Stimulated activated CD4-positive, alpha-beta T cell treated with anti-CD3 and anti-CD28 coated beads, Interleukin-4, amount 100 ng/mL, for 4 hours (primary cell): ENCODE measurements at regions not wholly inside any gene's neighbourhood (a gene's known extent, or its start where the extent isn't known, plus 50 kb on each side); places are given as distances from the start of the nearest gene placed in this dataset.

Source experiments
- DNase-seq, 2 experiments: peaks; one replicate each; pipeline ENCODE4 v3.0.0-alpha.2; 2020

DNA sequence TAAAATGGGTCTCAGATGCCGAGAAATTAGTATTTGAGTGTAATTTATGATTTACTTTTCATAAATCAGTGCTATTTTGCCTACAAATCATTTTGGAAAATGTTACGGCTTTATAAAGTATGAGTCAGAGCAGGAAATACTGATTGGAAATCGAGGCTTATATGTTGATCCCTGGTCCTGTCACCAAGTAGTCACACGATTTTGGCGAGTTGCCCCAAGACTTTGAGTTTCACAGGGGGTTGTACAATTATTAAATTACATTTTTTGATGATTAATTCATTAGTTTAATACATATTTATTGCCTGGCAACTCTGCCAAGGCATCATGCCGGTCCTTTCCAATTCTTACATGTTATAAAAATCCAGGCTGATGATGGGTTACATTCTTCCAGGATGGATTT lies 443.9 kb upstream of the KLF4 start:
- no peak for DNase-seq

DNA sequence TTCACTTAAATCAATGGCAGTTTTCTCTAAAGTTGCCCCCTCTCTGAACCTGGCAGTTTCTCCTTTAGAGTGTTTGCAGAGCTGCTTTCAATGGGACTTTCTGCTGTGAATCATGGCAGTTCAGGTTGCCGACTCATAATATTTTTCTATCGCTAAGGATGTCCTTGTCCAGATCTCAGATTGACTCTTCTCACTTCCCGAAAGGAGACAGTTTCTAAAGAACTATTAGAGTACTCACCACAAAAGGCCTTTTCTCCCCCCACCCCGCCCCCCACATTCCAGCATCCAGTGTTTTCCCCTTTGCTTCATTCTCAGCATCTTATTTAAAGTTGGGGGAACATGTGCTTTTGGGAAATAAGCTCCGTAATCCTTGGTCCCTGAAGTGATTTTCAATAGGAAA lies 443.5 kb upstream of the KLF4 start:
- no peak for DNase-seq

- no peak for DNase-seq
These were observed 443.0 kb upstream of the KLF4 start for GRCh38 chr9:107932601-107933000.

DNA sequence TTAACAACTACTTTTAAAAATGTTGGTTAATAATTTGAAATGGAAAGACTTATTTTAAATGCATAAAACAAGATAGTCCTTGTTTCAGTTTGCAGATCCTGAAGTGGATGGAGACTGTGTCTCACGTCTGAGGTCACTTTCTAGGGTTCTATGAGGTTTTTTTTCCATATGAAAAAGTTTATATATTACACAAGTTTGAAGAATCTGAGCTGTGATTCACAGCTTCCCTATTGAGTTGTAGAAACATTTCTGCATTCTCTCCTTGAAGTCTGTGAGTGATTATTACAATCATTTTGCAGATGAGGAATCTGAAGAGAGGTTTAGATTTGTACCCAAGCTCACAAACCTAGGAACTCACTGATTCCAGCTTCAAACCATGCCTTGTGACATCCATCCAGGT lies 442.5 kb upstream of the KLF4 start:
- no peak for DNase-seq

DNA sequence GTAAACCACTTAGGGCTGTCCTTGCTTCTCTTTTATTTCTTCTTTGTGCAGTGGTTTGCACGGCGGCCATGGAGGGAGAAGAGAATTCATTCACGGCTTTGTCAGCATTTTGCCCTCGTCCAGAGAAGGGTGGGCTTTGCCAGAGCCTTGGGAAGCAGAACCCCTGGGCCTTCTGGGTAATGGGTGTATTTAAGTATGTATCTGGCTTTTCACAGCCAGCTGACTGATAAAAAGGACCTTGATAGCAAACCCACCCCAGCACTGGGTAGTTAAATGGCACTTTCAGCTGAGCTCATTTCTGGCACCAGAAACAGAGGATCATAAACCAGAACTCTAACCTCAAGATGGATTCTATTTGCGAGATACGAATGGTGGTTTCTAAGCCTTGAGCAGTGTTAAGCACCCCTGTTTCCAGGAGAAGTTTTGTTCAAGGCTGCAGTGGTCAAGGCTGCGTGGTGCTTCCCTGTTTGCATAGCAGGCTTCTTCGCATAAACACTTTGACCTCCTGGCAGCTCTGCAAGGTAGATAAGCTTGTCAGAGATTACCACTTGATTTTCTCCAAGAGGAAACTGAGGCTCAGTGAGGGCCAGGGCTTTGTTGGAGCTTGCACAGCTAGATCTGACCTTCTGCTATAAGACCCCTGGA lies 441.6 kb upstream of the KLF4 start:
- DNase-seq, result no peak

DNA sequence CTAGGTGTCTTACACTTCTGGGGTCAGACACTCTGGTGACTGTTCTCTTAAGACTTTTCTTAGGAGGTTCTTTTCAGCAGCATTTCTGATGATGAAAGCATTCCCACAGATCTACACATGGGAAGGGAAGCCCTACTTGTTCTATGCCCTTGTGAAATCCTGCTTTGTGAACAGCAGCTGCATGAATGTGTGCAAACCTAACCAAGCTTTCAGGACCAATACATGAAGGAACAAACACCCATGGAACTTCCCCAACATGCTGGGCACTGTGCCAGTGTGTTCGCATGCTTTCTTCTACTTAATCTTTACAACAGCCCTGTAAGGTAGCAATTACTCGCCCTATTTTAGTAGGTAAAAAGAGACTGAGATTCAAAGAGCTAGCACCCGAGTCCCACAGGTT lies 439.9 kb upstream of the KLF4 start:
- DNase-seq, result no peak

GRCh38 chr9:107928701-107929371 lies 439.3 kb upstream of the KLF4 start:
- no peak for DNase-seq

DNA sequence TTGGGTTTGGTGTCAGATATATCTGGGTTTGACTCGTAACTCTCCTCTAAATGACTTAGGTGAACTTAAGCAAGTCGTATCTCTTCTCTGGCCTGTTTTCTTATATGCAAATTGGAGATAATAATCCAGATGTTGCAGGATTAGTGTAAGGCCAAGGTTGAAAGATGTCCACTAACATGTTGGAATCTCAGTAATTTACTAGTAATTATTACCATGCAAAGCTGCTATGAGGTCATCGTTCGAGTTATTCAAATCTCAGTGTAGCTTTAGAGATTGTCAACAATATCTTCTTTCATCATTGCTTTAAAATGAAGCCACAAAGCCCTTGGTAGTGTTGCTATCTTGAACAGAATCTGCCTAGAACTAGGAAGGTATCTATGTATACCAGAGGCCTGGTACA lies 437.7 kb upstream of the KLF4 start:
- DNase-seq, result no peak

- no peak for DNase-seq
These were observed 436.3 kb upstream of the KLF4 start for GRCh38 chr9:107925749-107926297.

DNA sequence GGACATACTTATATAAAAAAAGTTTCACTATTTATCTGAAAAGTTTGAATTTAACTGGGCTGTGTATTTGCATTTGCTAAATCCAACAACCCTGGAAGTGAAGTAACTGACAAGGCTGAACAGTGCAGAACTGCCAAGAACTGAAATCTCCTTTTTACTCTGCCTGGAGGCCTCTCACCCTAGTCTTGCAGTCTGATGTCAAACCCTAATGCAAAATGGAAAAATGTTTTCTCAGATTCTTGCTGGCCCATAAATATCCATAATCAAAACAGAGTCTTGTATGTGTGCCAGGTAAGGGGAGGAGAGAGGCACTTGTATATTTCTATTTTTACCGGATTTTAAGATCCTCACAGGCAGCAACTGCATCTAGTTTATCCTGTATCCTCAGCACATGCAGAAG lies 432.7 kb upstream of the KLF4 start:
- no peak for DNase-seq

GRCh38 chr9:107919263-107919662 lies 429.7 kb upstream of the KLF4 start:
- no peak for DNase-seq

DNA sequence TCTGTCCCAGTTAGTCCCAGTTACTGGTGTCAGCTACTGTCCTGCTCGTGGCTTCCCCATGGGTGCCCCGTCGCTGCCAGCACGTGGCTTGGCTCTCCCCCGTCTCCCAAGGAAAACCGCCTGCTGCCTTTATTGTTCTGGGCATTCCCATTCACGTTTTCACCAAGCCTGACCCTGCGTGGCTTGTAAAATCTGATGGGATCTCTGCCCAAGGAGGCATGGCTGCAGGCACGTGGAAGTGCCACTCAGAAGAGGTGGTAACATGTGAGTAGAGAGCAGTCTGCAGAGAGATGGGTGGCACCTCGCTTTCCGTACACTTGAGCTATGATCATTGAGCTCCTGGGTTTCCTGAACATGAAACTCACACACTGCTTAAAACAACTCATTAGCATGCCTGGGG lies 429.2 kb upstream of the KLF4 start:
- DNase-seq, result no peak

DNA sequence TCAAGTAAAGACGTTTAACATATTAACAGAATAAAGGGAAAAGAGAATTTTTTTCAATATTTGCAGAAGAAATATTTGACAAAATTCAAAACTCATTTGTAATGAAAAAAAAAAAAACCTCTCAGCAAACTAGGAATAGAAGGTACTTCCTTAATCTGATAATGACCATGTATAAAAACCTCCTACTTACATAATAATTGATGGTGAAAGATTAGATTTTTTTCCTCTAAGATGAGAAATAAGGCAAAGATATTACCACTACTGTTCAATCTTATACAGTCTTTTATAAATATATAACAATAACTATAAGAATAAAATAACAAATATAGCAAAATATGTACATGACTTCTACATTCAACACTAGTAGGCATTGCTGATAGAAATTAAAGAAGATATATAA lies 424.6 kb upstream of the KLF4 start:
- DNase-seq, result no peak

DNA sequence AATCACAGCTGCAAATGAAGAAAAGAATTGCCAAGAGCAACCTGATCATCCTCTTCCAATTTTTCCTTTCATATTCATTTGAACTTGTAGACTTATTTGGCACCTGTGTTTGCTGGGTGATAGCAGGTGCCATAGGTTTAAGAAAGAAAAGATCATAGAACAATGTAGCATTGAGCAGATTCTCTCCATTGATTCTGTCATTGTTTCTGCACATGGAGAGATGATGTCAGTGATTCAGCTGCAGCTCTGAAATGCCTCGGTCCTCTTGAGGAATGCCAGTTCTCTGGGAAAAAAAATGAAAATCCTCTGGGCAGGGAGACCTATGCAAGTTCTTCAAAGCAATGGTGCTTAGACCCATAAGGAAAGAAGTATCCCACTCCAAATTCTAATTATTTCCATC lies 418.1 kb upstream of the KLF4 start:
- no peak for DNase-seq

DNA sequence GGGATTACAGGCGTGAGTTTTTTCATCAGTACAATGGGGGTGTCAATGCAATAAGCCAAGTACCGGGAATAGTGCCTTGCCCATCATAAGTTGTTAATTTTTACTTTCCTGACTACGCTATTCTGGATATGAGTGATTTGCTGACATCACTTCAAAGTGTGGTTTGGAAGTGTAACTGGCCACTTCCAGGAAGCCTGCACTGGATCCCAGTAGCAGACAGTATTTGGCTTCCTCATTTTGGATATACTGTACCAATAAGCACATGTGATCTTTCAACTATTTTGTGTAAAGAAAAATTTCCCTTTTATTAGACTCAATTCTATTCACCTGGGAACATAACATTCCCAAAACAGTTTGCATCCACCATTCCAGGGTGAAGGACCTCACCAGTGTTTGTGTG lies 417.7 kb upstream of the KLF4 start:
- no peak for DNase-seq

DNA sequence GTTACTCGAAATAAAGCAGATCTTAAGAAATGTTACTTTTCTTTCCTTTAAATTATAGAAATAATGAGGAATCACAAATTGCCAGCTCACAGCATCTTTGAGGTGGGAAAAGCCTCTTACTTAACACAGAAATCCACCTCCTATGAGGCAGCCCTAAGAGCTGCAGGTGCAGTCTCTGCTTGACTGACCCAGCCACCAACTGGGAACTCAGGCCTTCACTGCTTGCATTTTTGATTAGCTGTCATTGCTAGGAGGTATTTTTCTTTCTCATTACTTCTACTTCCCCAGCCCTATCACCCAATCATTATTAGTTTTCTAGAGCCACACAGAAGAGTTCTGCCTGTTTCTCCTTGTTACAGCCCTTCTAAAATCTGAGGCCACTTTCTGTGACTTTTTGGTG lies 416.5 kb upstream of the KLF4 start:
- DNase-seq, result no peak

DNA sequence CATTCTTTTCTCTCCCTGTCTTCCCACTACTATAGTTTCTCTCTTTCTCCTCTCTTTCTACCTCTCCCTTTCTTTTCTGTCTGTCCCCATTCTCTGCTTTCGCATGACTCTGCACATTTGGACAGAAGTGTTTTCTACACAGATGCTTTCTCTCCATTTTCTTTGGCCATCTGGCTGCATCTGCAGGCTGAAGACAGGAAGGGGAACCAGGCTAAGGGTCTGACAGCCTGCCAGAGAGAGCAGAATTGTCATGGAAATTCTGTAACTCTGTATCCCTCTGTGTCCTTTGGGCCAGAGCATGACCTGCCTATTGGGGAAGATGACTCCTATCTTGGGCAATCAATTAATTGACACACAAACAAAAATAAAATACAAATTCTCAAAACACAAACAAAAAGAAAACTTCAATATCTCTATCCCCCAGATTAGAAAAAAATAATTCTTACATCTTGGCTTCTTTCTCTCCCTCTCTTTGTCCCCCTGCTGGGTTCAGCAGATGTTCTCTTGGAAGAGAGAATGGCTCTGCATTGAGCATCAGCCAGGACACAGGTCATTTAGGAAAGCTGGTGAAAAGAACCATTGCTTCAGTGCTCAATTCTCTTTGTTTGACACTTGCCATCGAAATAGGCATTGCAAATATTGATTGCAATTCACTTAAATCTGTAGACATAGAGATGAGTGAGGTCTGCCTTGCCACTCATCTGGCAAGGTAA lies 415.9 kb upstream of the KLF4 start:
- no peak for DNase-seq

DNA sequence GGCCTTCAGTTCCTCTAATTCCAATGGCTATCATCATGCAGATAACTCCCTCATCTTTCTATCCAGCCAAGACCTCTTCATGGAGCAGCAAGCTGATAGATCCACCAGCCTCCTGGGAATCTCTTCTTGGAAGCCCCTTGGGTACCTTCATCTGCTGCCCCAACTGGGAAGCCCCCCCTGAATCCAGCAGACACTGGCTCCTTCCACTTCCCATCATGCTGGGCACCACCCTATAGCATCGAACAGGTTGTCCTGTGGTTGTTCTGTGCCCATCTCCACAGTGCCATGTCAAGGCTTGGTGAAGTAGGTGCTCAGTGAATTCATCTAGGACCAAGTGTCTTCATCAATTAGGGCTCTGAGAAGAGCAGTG lies 410.4 kb upstream of the KLF4 start:
- no peak for DNase-seq

GRCh38 chr9:107898761-107899160 lies 409.2 kb upstream of the KLF4 start:
- DNase-seq, result no peak

DNA sequence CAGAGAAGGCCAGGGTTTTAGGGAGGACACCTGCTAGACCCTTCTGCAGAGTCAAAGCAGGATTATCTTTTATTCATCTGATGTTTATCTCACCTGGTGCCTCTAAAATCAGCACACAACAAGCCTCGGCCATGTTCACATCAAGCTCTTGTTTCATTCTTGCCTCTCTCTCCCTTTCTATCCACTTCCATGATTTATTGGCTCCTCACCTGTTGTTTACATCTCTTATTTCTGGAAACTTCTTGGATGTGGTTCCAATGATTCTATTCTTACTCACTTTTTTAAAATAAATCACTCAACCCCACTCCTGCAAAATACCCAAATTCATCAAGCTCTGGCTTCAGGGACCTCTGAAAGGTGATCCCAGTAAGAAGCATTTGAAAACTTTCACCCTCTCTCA lies 407.0 kb upstream of the KLF4 start:
- no peak for DNase-seq

- DNase-seq, result no peak
These were observed 406.0 kb upstream of the KLF4 start for GRCh38 chr9:107895501-107896001.

GRCh38 chr9:107894572-107895261 lies 405.1 kb upstream of the KLF4 start:
- DNase-seq, result no peak

DNA sequence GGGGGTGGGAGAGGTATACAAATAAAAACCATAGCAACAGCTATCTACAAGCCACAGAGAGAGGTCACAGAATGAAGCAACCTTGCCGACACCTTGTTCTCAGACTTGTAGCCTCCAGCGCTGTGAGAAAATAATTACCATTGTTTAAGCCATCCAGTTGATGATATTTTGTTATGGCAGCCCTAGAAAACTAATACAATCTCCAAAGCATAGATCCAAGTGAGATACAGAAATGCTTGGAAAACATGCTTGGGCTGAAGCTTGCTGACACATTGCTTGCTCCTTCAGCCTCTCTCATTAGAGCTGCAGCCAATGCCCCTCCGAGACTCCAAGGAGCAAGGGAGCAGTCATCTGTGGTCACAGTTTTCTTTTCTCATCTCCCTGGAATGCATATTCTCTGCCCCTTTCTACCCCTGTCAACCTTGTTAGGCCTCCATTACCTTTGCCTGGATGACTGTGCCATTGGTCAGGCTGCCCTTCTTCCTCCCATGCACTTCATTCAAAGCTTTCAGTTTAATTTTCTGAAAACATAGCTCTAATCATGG lies 401.4 kb upstream of the KLF4 start:
- DNase-seq, result no peak
